H9 (cell line): ENCODE measurements at regions not wholly inside any gene's neighbourhood (a gene's known extent, or its start where the extent isn't known, plus 50 kb on each side); places are given as distances from the start of the nearest gene placed in this dataset.

ENCODE experiments used
- DNase-seq: peaks from one replicate; pipeline ENCODE4 v3.0.0-alpha.2; 2017
- H2AFZ ChIP-seq: one replicate; pipeline ENCODE4 v1.6.1; 2013; ENCODE audit warnings: mild to moderate bottlenecking, low read length, control low read depth, moderate library complexity
- H2AK5ac ChIP-seq: 2 replicates; pipeline ENCODE4 v1.6.1; 2013; ENCODE audit warnings: low read length, control low read depth, mixed read lengths; ENCODE audit not compliant: insufficient read length
- H2BK120ac ChIP-seq: one replicate; pipeline ENCODE4 v1.6.1; 2013; ENCODE audit warnings: low read depth, mild to moderate bottlenecking, low read length, control low read depth, inconsistent platforms; ENCODE audit not compliant: poor library complexity, severe bottlenecking
- H2BK12ac ChIP-seq: 2 replicates; pipeline ENCODE4 v1.6.1; 2013; ENCODE audit warnings: low read length, control low read depth, mixed read lengths, low read depth; ENCODE audit not compliant: insufficient read length
- H2BK15ac ChIP-seq: 2 replicates; pipeline ENCODE4 v1.6.1; 2013; ENCODE audit warnings: low read depth, low read length, control low read depth
- H2BK20ac ChIP-seq: one replicate; pipeline ENCODE4 v1.6.1; 2013; ENCODE audit warnings: low read depth, mild to moderate bottlenecking, low read length, control low read depth, inconsistent platforms; ENCODE audit not compliant: poor library complexity, severe bottlenecking
- H2BK5ac ChIP-seq: 2 replicates; pipeline ENCODE4 v1.6.1; 2013; ENCODE audit warnings: low read length, control low read depth, mixed read lengths; ENCODE audit not compliant: insufficient read length
- H3K14ac ChIP-seq: 2 replicates; pipeline ENCODE4 v1.6.1; 2013; ENCODE audit warnings: low read length, control low read depth; ENCODE audit not compliant: insufficient read depth
- H3K18ac ChIP-seq: 2 replicates; pipeline ENCODE4 v1.6.1; 2013; ENCODE audit warnings: low read depth, mild to moderate bottlenecking, mixed read lengths, low read length, control low read depth; ENCODE audit not compliant: insufficient read length
- H3K23ac ChIP-seq: 2 replicates; pipeline ENCODE4 v1.6.1; 2013; ENCODE audit warnings: low read length, control low read depth, mixed read lengths, low read depth; ENCODE audit not compliant: insufficient read length
- H3K23me2 ChIP-seq: 2 replicates; pipeline ENCODE4 v1.6.1; 2013; ENCODE audit warnings: low read depth, mild to moderate bottlenecking, mixed read lengths, low read length, control low read depth; ENCODE audit not compliant: insufficient read length, poor library complexity, severe bottlenecking
- H3K27ac ChIP-seq: 2 replicates; pipeline ENCODE4 v1.5.1; 2013; ENCODE audit warnings: low read length, control low read depth, mixed read lengths, low read depth; ENCODE audit not compliant: insufficient read length
- H3K27me3 ChIP-seq: 2 replicates; pipeline ENCODE4 v1.6.1; 2013; ENCODE audit warnings: low read length, control low read depth, inconsistent platforms; ENCODE audit not compliant: insufficient read depth
- H3K4ac ChIP-seq: 2 replicates; pipeline ENCODE4 v1.6.1; 2013; ENCODE audit warnings: low read depth, mild to moderate bottlenecking, control low read depth, inconsistent platforms, low read length, moderate library complexity
- H3K4me1 ChIP-seq: 2 replicates; pipeline ENCODE4 v1.6.1; 2013; ENCODE audit warnings: low read length, control low read depth, inconsistent platforms; ENCODE audit not compliant: insufficient read depth
- H3K4me2 ChIP-seq: 2 replicates; pipeline ENCODE4 v1.6.1; 2013; ENCODE audit warnings: low read length, control low read depth, mixed read lengths; ENCODE audit not compliant: insufficient read length, insufficient read depth
- H3K56ac ChIP-seq: 2 replicates; pipeline ENCODE4 v1.6.1; 2013; ENCODE audit warnings: low read depth, mild to moderate bottlenecking, mixed read lengths, low read length, control low read depth; ENCODE audit not compliant: insufficient read length
- H3K79me1 ChIP-seq: 2 replicates; pipeline ENCODE4 v1.6.1; 2013; ENCODE audit warnings: low read depth, mild to moderate bottlenecking, moderate library complexity, low read length, control low read depth, inconsistent platforms; ENCODE audit not compliant: insufficient read depth, poor library complexity, severe bottlenecking
- H3K79me2 ChIP-seq: 2 replicates; pipeline ENCODE4 v1.6.1; 2013; ENCODE audit warnings: low read length, control low read depth, inconsistent platforms; ENCODE audit not compliant: insufficient read depth
- H3K9ac ChIP-seq: 2 replicates; pipeline ENCODE4 v1.6.1; 2013; ENCODE audit warnings: low read length, control low read depth, mixed read lengths; ENCODE audit not compliant: insufficient read length; ENCODE audit errors: extremely low read depth
- H3K9me3 ChIP-seq: one replicate; pipeline ENCODE4 v1.6.1; 2013; ENCODE audit warnings: low read depth, low read length, inconsistent platforms; ENCODE audit not compliant: control insufficient read depth
- H3T11ph ChIP-seq: one replicate; pipeline ENCODE4 v1.6.1; 2013; ENCODE audit warnings: mild to moderate bottlenecking, low read length, control low read depth, inconsistent platforms
- H4K20me1 ChIP-seq: one replicate; pipeline ENCODE4 v1.6.1; 2013; ENCODE audit not compliant: control insufficient read depth, insufficient read length, insufficient read depth
- H4K5ac ChIP-seq: 2 replicates; pipeline ENCODE4 v1.6.1; 2013; ENCODE audit warnings: low read depth, mild to moderate bottlenecking, mixed read lengths, low read length, control low read depth; ENCODE audit not compliant: insufficient read length
- H4K8ac ChIP-seq: replicated peaks from 2 replicates; pipeline ENCODE4 v1.6.1; 2013; ENCODE audit warnings: low read length, control low read depth, mixed read lengths, low read depth; ENCODE audit not compliant: insufficient read length
- H4K91ac ChIP-seq: 2 replicates; pipeline ENCODE4 v1.6.1; 2013; ENCODE audit warnings: low read depth, mild to moderate bottlenecking, moderate library complexity, mixed read lengths, low read length, control low read depth; ENCODE audit not compliant: insufficient read length
- H3K27ac Mint-ChIP-seq, 3 experiments: 2 replicates in 2 of 3; 3 replicates in 1 of 3; pipeline ENCODE4 v1.8.0; 2020 to 2021; ENCODE audit warnings: mixed read lengths in 3 of 3, mild to moderate bottlenecking in 1 of 3, moderate library complexity in 1 of 3
- H3K27me3 Mint-ChIP-seq: 2 replicates; pipeline ENCODE4 v1.8.0; 2021; ENCODE audit warnings: low read depth, mild to moderate bottlenecking, moderate library complexity, mixed read lengths
- H3K36me3 Mint-ChIP-seq, 3 experiments: 2 replicates in 2 of 3; 3 replicates in 1 of 3; pipeline ENCODE4 v1.8.0; 2020 to 2021; ENCODE audit warnings: low read depth in 3 of 3, mixed read lengths in 3 of 3; ENCODE audit not compliant: insufficient read depth in 1 of 3
- H3K4me1 Mint-ChIP-seq, 2 experiments: 2 replicates each; pipeline ENCODE4 v1.8.0; 2020; ENCODE audit warnings: mixed read lengths in 2 of 2
- H3K4me3 Mint-ChIP-seq, 2 experiments: 2 replicates in 1 of 2; 3 replicates in 1 of 2; pipeline ENCODE4 v1.8.0; 2020 to 2021; ENCODE audit warnings: mild to moderate bottlenecking in 2 of 2, mixed read lengths in 2 of 2, moderate library complexity in 1 of 2
- H3K9me3 Mint-ChIP-seq, 2 experiments: 2 replicates in 1 of 2; 3 replicates in 1 of 2; pipeline ENCODE4 v1.8.0; 2020; ENCODE audit warnings: mild to moderate bottlenecking in 2 of 2, mixed read lengths in 2 of 2, moderate library complexity in 1 of 2
- CTCF ChIP-seq: fragments of 200-600 bp; sonication (generic); conservative IDR thresholded peaks from 3 replicates; pipeline ENCODE4 v1.8.0; 2021; ENCODE audit warnings: antibody characterized with exemption, mild to moderate bottlenecking
- WGBS: extraction: QIAGEN DNeasy Blood & Tissue Kit; methylation state at CpG from one replicate; pipeline ENCODE4 v1.1.7; 2013; ENCODE audit warnings: missing lambda C conversion rate, low lambda C conversion rate, mixed read lengths; ENCODE audit not compliant: insufficient read length; ENCODE audit errors: extremely low coverage; 5-methylcytosine and 5-hydroxymethylcytosine counted together

- Histone ChIP-seq H3K27ac (no peak overlapping the region), H3K9ac (no peak overlapping the region), H3K18ac (no peak overlapping the region), H2BK15ac (no peak overlapping the region), H4K20me1 (no peaks in the 10 kb centered on the region), H3K14ac (no peak overlapping the region), H2BK12ac (no peak overlapping the region), H3K79me1 (no peaks in the 10 kb centered on the region), H3K56ac (no peak overlapping the region), H2AK5ac (no peak overlapping the region), H3K27me3 (no peaks in the 10 kb centered on the region), H2BK5ac (no peak overlapping the region), H3K79me2 (no peaks in the 10 kb centered on the region), H3K23me2 (no peaks in the 10 kb centered on the region), H4K91ac (no peak overlapping the region), H3K9me3 (no peaks in the 10 kb centered on the region), H3K23ac (no peak overlapping the region), H4K8ac (no peak overlapping the region), H2BK20ac (no peak overlapping the region), H4K5ac (no peak overlapping the region), H2BK120ac (no peak overlapping the region), H3K4me1 (no peaks in the 10 kb centered on the region), H2AFZ (no peak overlapping the region), H3K4me2 (no peak overlapping the region), H3T11ph (no peak overlapping the region), H3K4ac (no peak overlapping the region)
- Mint-ChIP-seq H3K4me1 (peaks cover 6% of the 10 kb centered on the region in 2 experiments), H3K27ac (no peak overlapping the region), H3K4me3 (no peak overlapping the region), H3K27me3 (no peaks in the 10 kb centered on the region), H3K9me3 (no peaks in the 10 kb centered on the region), H3K36me3 (no peaks in the 10 kb centered on the region)
- no peak for DNase-seq
- TF ChIP-seq CTCF: no peak
- no CpG with 5 or more reads among the region's 2 CpGs for WGBS
Observed at GRCh38 chr6:94217836-94218235, 798.5 kb upstream of the EPHA7 start.
